Kidney epithelial cell (primary cell): ENCODE measurements at regions not wholly inside any gene's neighbourhood (a gene's known extent, or its start where the extent isn't known, plus 50 kb on each side); places are given as distances from the start of the nearest gene placed in this dataset.

Experiments used
- DNase-seq: peaks from one replicate; pipeline ENCODE4 v3.0.0-alpha.2; 2010; ENCODE audit warnings: low read depth
- H3K27me3 ChIP-seq: 2 replicates; pipeline ENCODE4 v1.6.0; 2011; ENCODE audit warnings: low read length; ENCODE audit not compliant: control insufficient read depth, insufficient read depth
- H3K36me3 ChIP-seq: 2 replicates; pipeline ENCODE4 v1.5.1; 2011; ENCODE audit warnings: low read length; ENCODE audit not compliant: control insufficient read depth, insufficient read depth
- H3K4me3 ChIP-seq: 2 replicates; pipeline ENCODE4 v1.5.1; 2011; ENCODE audit warnings: low read depth, mild to moderate bottlenecking, control low read depth, low read length
- CTCF ChIP-seq: IDR thresholded peaks from 2 replicates; pipeline ENCODE4 v1.5.1; 2011; ENCODE audit warnings: mild to moderate bottlenecking, moderate library complexity, low read length, control low read depth, inconsistent platforms; ENCODE audit not compliant: insufficient read depth, poor library complexity, severe bottlenecking

GRCh38 chr4:1564535-1565375, 119.4 kb downstream of the FAM53A start:
- DNase-seq: no peak
- no peaks in the 10 kb centered on the region for H3K36me3 ChIP-seq
- peaks cover 48% of the 10 kb centered on the region for H3K27me3 ChIP-seq
- TF ChIP-seq CTCF: no peak
- no peak overlapping the region for H3K4me3 ChIP-seq

GRCh38 chr4:1563768-1564485, 120.2 kb downstream of the FAM53A start:
- DNase-seq: no peak
- Histone ChIP-seq H3K4me3 (no peak overlapping the region), H3K27me3 (peaks cover 47% of the 10 kb centered on the region), H3K36me3 (no peaks in the 10 kb centered on the region)
- no peak for TF ChIP-seq CTCF

GRCh38 chr4:1563241-1563640, 120.9 kb downstream of the FAM53A start:
- no peaks in the 10 kb centered on the region for H3K36me3 ChIP-seq
- H3K27me3 ChIP-seq: peaks cover 45% of the 10 kb centered on the region
- no peak for TF ChIP-seq CTCF
- DNase-seq: no peak
- H3K4me3 ChIP-seq: no peak overlapping the region

- TF ChIP-seq CTCF: no peak
- DNase-seq: no peak
- Histone ChIP-seq H3K4me3 (no peak overlapping the region), H3K36me3 (no peaks in the 10 kb centered on the region), H3K27me3 (peaks cover 45% of the 10 kb centered on the region)
These were observed 121.3 kb downstream of the FAM53A start for GRCh38 chr4:1562771-1563170.

GRCh38 chr4:1562371-1562770, 121.7 kb downstream of the FAM53A start:
- H3K27me3 ChIP-seq: peaks cover 44% of the 10 kb centered on the region
- H3K4me3 ChIP-seq: no peak overlapping the region
- DNase-seq: no peak
- H3K36me3 ChIP-seq: no peaks in the 10 kb centered on the region
- no peak for TF ChIP-seq CTCF
